ENCODE measurements at regions not wholly inside any gene's neighbourhood (a gene's known extent, or its start where the extent isn't known, plus 50 kb on each side); places are given as distances from the start of the nearest gene placed in this dataset.
A peak's percentile ranks its signal among the peaks of the same experiment; 100 is the strongest.

DNA sequence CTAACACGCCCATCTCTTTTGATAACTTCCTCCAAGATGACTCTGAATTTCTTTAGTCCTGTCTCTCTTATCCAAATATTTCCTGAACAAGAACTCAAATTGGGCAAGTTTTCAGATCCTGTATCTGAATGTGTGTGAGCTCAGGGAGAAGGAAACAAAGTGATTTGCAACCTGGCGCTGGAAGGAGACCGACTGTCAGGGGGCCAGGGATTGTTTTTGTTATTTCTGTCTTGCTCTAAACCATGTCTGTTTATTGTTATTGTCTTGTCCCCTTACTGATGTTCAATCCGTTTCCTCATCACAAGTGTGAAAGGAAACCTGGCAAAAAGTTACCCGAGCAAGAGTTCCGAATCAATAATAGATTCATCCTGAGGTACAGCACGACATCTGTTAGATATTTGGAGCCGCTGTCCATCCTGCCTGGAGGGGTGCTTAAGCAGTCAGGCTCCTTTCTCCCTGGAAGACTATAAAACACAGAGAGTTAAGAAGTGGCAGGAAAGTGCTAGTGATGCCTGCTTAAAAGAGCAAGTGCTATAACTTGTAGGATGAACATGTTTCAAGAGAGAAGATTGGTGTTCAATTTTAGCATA, 132.5 kb upstream of the OSR1 start:
- H3K36me3 ChIP-seq, result no peaks in the 10 kb centered on the region
- H3K9me3 ChIP-seq, result no peaks in the 10 kb centered on the region
- no peak for TF ChIP-seq POLR2A (IDR thresholded peaks at IDR 0.05)
- TF ChIP-seq, protein P1, sequence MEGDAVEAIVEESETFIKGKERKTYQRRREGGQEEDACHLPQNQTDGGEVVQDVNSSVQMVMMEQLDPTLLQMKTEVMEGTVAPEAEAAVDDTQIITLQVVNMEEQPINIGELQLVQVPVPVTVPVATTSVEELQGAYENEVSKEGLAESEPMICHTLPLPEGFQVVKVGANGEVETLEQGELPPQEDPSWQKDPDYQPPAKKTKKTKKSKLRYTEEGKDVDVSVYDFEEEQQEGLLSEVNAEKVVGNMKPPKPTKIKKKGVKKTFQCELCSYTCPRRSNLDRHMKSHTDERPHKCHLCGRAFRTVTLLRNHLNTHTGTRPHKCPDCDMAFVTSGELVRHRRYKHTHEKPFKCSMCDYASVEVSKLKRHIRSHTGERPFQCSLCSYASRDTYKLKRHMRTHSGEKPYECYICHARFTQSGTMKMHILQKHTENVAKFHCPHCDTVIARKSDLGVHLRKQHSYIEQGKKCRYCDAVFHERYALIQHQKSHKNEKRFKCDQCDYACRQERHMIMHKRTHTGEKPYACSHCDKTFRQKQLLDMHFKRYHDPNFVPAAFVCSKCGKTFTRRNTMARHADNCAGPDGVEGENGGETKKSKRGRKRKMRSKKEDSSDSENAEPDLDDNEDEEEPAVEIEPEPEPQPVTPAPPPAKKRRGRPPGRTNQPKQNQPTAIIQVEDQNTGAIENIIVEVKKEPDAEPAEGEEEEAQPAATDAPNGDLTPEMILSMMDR (IDR thresholded peaks at IDR 0.05), result no peak
- ATAC-seq (no peak), DNase-seq (no peak)
- intact Hi-C loops (cut with DNase I), result no loop called here
- no peaks in the 10 kb centered on the region for H3K27me3 ChIP-seq
- H3K4me1 ChIP-seq, result no peaks in the 10 kb centered on the region
- H3K27ac ChIP-seq, result no peak overlapping the region
- 55% methylated on average over 8 of the region's 8 CpGs for WGBS (ENCODE audit: insufficient coverage, low coverage, low lambda C conversion rate, missing lambda C conversion rate)
- H3K4me3 ChIP-seq, result no peak overlapping the region

DNA sequence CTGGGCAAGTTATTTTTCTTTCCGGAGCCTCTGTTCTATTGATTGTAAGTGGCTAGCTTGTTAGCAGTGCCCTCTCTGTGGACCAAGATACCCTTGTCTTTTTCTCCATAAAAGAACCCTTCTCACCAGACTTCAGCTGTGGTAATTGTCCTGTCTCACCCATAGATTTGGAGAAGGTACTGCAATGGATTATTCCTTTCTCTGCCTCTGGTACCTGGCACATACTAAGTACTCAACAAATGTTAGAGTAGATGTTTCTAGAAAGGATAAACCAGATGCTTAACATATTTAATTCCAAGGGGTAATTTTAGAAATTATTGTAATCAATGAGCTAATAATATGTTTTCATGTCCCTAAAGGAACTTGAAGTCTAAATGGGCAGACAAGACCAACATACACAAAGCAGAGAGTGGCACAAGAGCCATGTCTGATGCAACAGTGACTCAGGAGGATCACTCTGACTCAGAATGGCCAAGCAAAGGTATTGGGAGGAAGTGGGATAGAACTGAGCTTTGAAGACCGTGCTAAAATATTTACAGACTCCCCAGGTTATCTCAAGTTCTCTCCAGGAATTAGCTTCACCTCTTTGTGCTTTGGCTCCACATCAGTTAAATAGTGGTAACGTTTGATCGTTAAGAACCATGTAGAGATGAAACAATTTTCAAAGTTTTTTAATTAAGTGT, 129.7 kb upstream of the OSR1 start:
- no peak for TF ChIP-seq POLR2A (IDR thresholded peaks at IDR 0.05)
- TF ChIP-seq, protein P1 (IDR thresholded peaks at IDR 0.05), result no peak
- intact Hi-C loops (cut with DNase I), result no loop called here
- Histone ChIP-seq H3K4me1 (no peaks in the 10 kb centered on the region), H3K27ac (no peak overlapping the region), H3K9me3 (no peaks in the 10 kb centered on the region), H3K36me3 (no peaks in the 10 kb centered on the region), H3K4me3 (no peak overlapping the region), H3K27me3 (no peaks in the 10 kb centered on the region)
- ATAC-seq (peak in 1 of 4 donors; percentile 54), DNase-seq (no peak)
- 56% methylated on average over 4 of the region's 4 CpGs for WGBS (ENCODE audit: insufficient coverage, low coverage, low lambda C conversion rate, missing lambda C conversion rate)

- ATAC-seq (no peak), DNase-seq (no peak)
- H3K27ac ChIP-seq, result no peak overlapping the region
- WGBS (ENCODE audit: insufficient coverage, low coverage, low lambda C conversion rate, missing lambda C conversion rate), result 83% methylated on average over 1 of the region's 1 CpG
- TF ChIP-seq POLR2A (IDR thresholded peaks at IDR 0.05), result no peak
- TF ChIP-seq, protein P1 (IDR thresholded peaks at IDR 0.05), result no peak
- intact Hi-C loops (cut with DNase I), result no loop called here
- no peak overlapping the region for H3K4me3 ChIP-seq
- no peaks in the 10 kb centered on the region for H3K36me3 ChIP-seq
- H3K4me1 ChIP-seq, result no peaks in the 10 kb centered on the region
- no peaks in the 10 kb centered on the region for H3K27me3 ChIP-seq
- no peaks in the 10 kb centered on the region for H3K9me3 ChIP-seq
These were observed 126.3 kb upstream of the OSR1 start for GRCh38 chr2:19484736-19485135.

DNA sequence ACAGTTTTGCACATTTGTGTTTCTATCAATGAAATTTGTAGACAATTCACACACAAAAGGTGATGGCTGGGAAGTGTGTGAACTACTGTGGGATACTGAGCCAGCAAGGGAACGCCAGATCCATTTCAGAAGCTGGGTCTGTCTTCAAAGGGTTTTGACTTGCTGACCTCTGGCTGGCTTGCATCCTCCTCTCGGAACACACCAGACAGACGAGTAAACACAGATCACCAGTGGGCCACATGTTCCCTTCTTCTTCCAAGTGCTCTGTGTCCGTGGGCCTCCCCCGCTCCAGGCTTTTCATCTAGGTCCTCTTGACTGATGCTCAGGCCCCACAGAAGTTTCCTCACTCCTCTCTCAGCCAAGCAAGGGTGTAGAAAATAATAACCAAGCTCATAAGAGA, 122.2 kb upstream of the OSR1 start:
- Histone ChIP-seq H3K36me3 (no peaks in the 10 kb centered on the region), H3K4me1 (peaks cover 0 to 8% (median 0%) of the 10 kb centered on the region in 4 donors), H3K4me3 (no peak overlapping the region), H3K9me3 (no peaks in the 10 kb centered on the region), H3K27ac (no peak overlapping the region), H3K27me3 (no peaks in the 10 kb centered on the region)
- intact Hi-C loops (cut with DNase I), result no loop called here
- DNase-seq (no peak), ATAC-seq (peak in 2 of 4 donors; percentile 37 to 62)
- 41% methylated on average over 5 of the region's 5 CpGs for WGBS (ENCODE audit: insufficient coverage, low coverage, low lambda C conversion rate, missing lambda C conversion rate)
- TF ChIP-seq, protein P1 (IDR thresholded peaks at IDR 0.05), result no peak
- no peak for TF ChIP-seq POLR2A (IDR thresholded peaks at IDR 0.05)

Measured in right lobe of liver (tissue), 6 donors.